Astrocyte of the cerebellum (primary cell): ENCODE measurements at regions not wholly inside any gene's neighbourhood (a gene's known extent, or its start where the extent isn't known, plus 50 kb on each side); places are given as distances from the start of the nearest gene placed in this dataset.
A peak's percentile ranks its signal among the peaks of the same experiment; 100 is the strongest.

Source experiments
- DNase-seq: peaks from one replicate; pipeline ENCODE4 v3.0.0-alpha.2; 2011; ENCODE audit warnings: low read depth
- H3K4me3 ChIP-seq: 2 replicates; pipeline ENCODE4 v1.5.1; 2011; ENCODE audit warnings: mild to moderate bottlenecking, low read depth, low read length, moderate library complexity
- CTCF ChIP-seq: IDR thresholded peaks from 2 replicates; pipeline ENCODE4 v1.5.1; 2012; ENCODE audit warnings: low read length, low read depth, moderate library complexity, mild to moderate bottlenecking; ENCODE audit errors: missing control alignments
- in situ Hi-C: cut with HindIII; loops from 2 replicates; pipeline ENCODE4 v1.10.0; 2017; ENCODE audit warnings: low sequenced_read_pairs

- TF ChIP-seq CTCF = no peak
- in situ Hi-C loops = no loop called here
- H3K4me3 ChIP-seq = no peak overlapping the region
- DNase-seq = no peak
Observed at GRCh38 chr3:150254309-150254708, 153.8 kb upstream of the TSC22D2 start.

- H3K4me3 ChIP-seq = no peak overlapping the region
- no peak for TF ChIP-seq CTCF
- DNase-seq = no peak
- in situ Hi-C loops = no loop called here
Observed at GRCh38 chr3:150253622-150254021, 154.5 kb upstream of the TSC22D2 start.

GRCh38 chr3:150252462-150252861 lies 155.6 kb upstream of the TSC22D2 start:
- in situ Hi-C loops = no loop called here
- DNase-seq = no peak

GRCh38 chr3:150251187-150252062 lies 156.7 kb upstream of the TSC22D2 start:
- TF ChIP-seq CTCF = no peak
- in situ Hi-C loops = no loop called here
- peak; percentile 57 for DNase-seq
- H3K4me3 ChIP-seq = no peak overlapping the region

More at GRCh38 chr3:150252462-150252861, 155.6 kb upstream of the TSC22D2 start:
- no peak overlapping the region for H3K4me3 ChIP-seq
- no peak for TF ChIP-seq CTCF

GRCh38 chr3:150249779-150250470 lies 158.2 kb upstream of the TSC22D2 start:
- DNase-seq = no peak
- no peak for TF ChIP-seq CTCF
- no peak overlapping the region for H3K4me3 ChIP-seq
- in situ Hi-C loops = no loop called here

- TF ChIP-seq CTCF = no peak
- no peak overlapping the region for H3K4me3 ChIP-seq
- no peak for DNase-seq
- in situ Hi-C loops = no loop called here
Observed at GRCh38 chr3:150248888-150249681, 159.0 kb upstream of the TSC22D2 start.
